ENCODE measurements at regions not wholly inside any gene's neighbourhood (a gene's known extent, or its start where the extent isn't known, plus 50 kb on each side); places are given as distances from the start of the nearest gene placed in this dataset.

GRCh38 chr1:213678348-213678747, 309.4 kb upstream of the PROX1 start:
- Histone ChIP-seq H3K9me3 (replicated peaks; ENCODE audit: low read length) (no peaks in the 10 kb centered on the region), H3K4me1 (ENCODE audit: control insufficient read depth, insufficient read depth, low read length) (no peaks in the 10 kb centered on the region), H3K9ac (ENCODE audit: low read depth, low read length) (no peak overlapping the region), H3K36me3 (ENCODE audit: insufficient read depth, low read length) (no peaks in the 10 kb centered on the region), H3K27me3 (ENCODE audit: control insufficient read depth, insufficient read depth, low read length) (no peaks in the 10 kb centered on the region), H3K4me2 (ENCODE audit: low read length) (no peak overlapping the region), H3K4me3 (ENCODE audit: low read length) (no peak overlapping the region)

- Histone ChIP-seq H3K4me1 (ENCODE audit: control insufficient read depth, insufficient read depth, low read length) (no peaks in the 10 kb centered on the region), H3K27me3 (ENCODE audit: control insufficient read depth, insufficient read depth, low read length) (no peaks in the 10 kb centered on the region), H3K4me2 (ENCODE audit: low read length) (no peak overlapping the region), H3K9ac (ENCODE audit: low read depth, low read length) (no peak overlapping the region), H3K9me3 (replicated peaks; ENCODE audit: low read length) (no peaks in the 10 kb centered on the region), H3K4me3 (ENCODE audit: low read length) (no peak overlapping the region), H3K36me3 (ENCODE audit: insufficient read depth, low read length) (no peaks in the 10 kb centered on the region)
Observed at GRCh38 chr1:213678753-213679152, 309.0 kb upstream of the PROX1 start.

GRCh38 chr1:213679153-213679552, 308.6 kb upstream of the PROX1 start:
- no peak overlapping the region for H3K4me3 ChIP-seq (ENCODE audit: low read length)
- H3K4me1 ChIP-seq (ENCODE audit: control insufficient read depth, insufficient read depth, low read length) = no peaks in the 10 kb centered on the region
- no peaks in the 10 kb centered on the region for H3K36me3 ChIP-seq (ENCODE audit: insufficient read depth, low read length)
- no peak overlapping the region for H3K4me2 ChIP-seq (ENCODE audit: low read length)
- no peaks in the 10 kb centered on the region for H3K9me3 ChIP-seq (replicated peaks; ENCODE audit: low read length)
- no peak overlapping the region for H3K9ac ChIP-seq (ENCODE audit: low read depth, low read length)
- no peaks in the 10 kb centered on the region for H3K27me3 ChIP-seq (ENCODE audit: control insufficient read depth, insufficient read depth, low read length)

- H3K4me1 ChIP-seq (ENCODE audit: control insufficient read depth, insufficient read depth, low read length) = no peaks in the 10 kb centered on the region
- no peaks in the 10 kb centered on the region for H3K36me3 ChIP-seq (ENCODE audit: insufficient read depth, low read length)
- H3K9me3 ChIP-seq (replicated peaks; ENCODE audit: low read length) = no peaks in the 10 kb centered on the region
- H3K4me3 ChIP-seq (ENCODE audit: low read length) = no peak overlapping the region
- H3K9ac ChIP-seq (ENCODE audit: low read depth, low read length) = no peak overlapping the region
- H3K27me3 ChIP-seq (ENCODE audit: control insufficient read depth, insufficient read depth, low read length) = no peaks in the 10 kb centered on the region
- H3K4me2 ChIP-seq (ENCODE audit: low read length) = no peak overlapping the region
Observed at GRCh38 chr1:213680677-213681325, 307.0 kb upstream of the PROX1 start.

DNA sequence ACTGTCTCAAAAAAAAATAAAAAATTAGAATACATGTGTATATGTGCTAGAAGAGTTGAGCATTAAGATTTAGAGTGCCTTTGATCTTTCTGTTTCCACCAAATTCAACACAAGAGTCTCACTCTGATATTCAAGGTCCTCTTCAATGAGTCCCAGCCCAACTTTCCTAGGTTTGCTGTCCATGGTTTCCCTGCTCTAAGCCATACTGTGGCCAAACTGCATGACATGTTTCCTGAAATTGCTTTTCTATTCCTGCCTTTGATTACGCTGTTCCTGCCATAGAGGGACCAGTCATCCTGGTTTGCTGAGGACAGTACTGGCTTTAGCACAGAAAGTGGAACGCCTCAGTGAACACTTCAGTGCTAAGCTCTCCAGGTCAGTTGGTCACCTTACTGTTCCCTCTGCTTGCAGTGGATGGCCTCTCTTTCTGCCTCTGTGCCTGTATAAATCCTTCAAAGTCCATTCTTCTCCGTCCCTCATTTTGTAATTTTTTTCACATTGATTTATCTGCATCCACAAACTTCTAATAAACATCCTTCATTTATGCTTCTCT, 305.9 kb upstream of the PROX1 start:
- Histone ChIP-seq H3K27me3 (ENCODE audit: control insufficient read depth, insufficient read depth, low read length) (no peaks in the 10 kb centered on the region), H3K9ac (ENCODE audit: low read depth, low read length) (no peak overlapping the region), H3K4me1 (ENCODE audit: control insufficient read depth, insufficient read depth, low read length) (no peaks in the 10 kb centered on the region), H3K4me2 (ENCODE audit: low read length) (no peak overlapping the region), H3K9me3 (replicated peaks; ENCODE audit: low read length) (no peaks in the 10 kb centered on the region), H3K36me3 (ENCODE audit: insufficient read depth, low read length) (no peaks in the 10 kb centered on the region), H3K4me3 (ENCODE audit: low read length) (no peak overlapping the region)

GRCh38 chr1:213683529-213683928, 304.2 kb upstream of the PROX1 start:
- Histone ChIP-seq H3K4me3 (ENCODE audit: low read length) (no peak overlapping the region), H3K27me3 (ENCODE audit: control insufficient read depth, insufficient read depth, low read length) (no peaks in the 10 kb centered on the region), H3K9me3 (replicated peaks; ENCODE audit: low read length) (no peaks in the 10 kb centered on the region), H3K36me3 (ENCODE audit: insufficient read depth, low read length) (no peaks in the 10 kb centered on the region), H3K9ac (ENCODE audit: low read depth, low read length) (no peak overlapping the region), H3K4me1 (ENCODE audit: control insufficient read depth, insufficient read depth, low read length) (no peaks in the 10 kb centered on the region), H3K4me2 (ENCODE audit: low read length) (no peak overlapping the region)

GRCh38 chr1:213684454-213684853, 303.3 kb upstream of the PROX1 start:
- Histone ChIP-seq H3K4me3 (ENCODE audit: low read length) (no peak overlapping the region), H3K9me3 (replicated peaks; ENCODE audit: low read length) (no peaks in the 10 kb centered on the region), H3K9ac (ENCODE audit: low read depth, low read length) (no peak overlapping the region), H3K4me1 (ENCODE audit: control insufficient read depth, insufficient read depth, low read length) (no peaks in the 10 kb centered on the region), H3K4me2 (ENCODE audit: low read length) (no peak overlapping the region), H3K36me3 (ENCODE audit: insufficient read depth, low read length) (no peaks in the 10 kb centered on the region), H3K27me3 (ENCODE audit: control insufficient read depth, insufficient read depth, low read length) (no peaks in the 10 kb centered on the region)

DNA sequence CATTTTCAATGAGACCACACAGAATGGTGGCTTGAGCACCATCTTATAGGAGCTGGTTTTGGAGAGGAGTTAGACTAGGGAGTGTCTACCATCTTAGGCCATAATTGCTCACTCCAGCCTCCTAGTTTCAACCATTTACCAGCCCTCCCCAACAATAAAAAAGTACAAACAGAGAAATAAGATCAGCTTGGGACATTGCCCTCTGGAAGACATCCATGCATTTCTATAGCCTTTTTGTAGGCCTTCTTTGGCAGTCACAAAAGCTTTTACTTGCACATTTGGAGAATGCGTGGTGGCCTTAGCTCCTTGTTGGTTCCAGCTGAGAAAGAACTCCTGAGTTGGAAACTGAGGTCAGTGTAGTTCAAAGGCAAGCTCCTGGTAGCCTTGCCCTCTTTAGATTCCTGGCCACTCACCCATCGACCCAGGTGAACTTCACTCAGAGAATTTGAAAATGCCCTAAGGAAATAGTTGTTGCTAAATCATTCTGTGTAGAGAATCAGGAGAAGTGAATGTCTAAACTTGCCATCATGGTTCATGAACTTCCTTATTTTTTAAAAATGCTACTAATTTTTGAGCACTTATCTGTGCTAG, 301.7 kb upstream of the PROX1 start:
- Histone ChIP-seq H3K36me3 (ENCODE audit: insufficient read depth, low read length) (no peaks in the 10 kb centered on the region), H3K27me3 (ENCODE audit: control insufficient read depth, insufficient read depth, low read length) (no peaks in the 10 kb centered on the region), H3K4me1 (ENCODE audit: control insufficient read depth, insufficient read depth, low read length) (no peaks in the 10 kb centered on the region), H3K9ac (ENCODE audit: low read depth, low read length) (no peak overlapping the region), H3K9me3 (replicated peaks; ENCODE audit: low read length) (no peaks in the 10 kb centered on the region), H3K4me2 (ENCODE audit: low read length) (no peak overlapping the region), H3K4me3 (ENCODE audit: low read length) (no peak overlapping the region)

- Histone ChIP-seq H3K9ac (ENCODE audit: low read depth, low read length) (no peak overlapping the region), H3K9me3 (replicated peaks; ENCODE audit: low read length) (no peaks in the 10 kb centered on the region), H3K27me3 (ENCODE audit: control insufficient read depth, insufficient read depth, low read length) (no peaks in the 10 kb centered on the region), H3K4me1 (ENCODE audit: control insufficient read depth, insufficient read depth, low read length) (no peaks in the 10 kb centered on the region), H3K36me3 (ENCODE audit: insufficient read depth, low read length) (no peaks in the 10 kb centered on the region), H3K4me2 (ENCODE audit: low read length) (no peak overlapping the region), H3K4me3 (ENCODE audit: low read length) (no peak overlapping the region)
Observed at GRCh38 chr1:213686983-213687382, 300.8 kb upstream of the PROX1 start.

- Histone ChIP-seq H3K27me3 (ENCODE audit: control insufficient read depth, insufficient read depth, low read length) (no peaks in the 10 kb centered on the region), H3K36me3 (ENCODE audit: insufficient read depth, low read length) (no peaks in the 10 kb centered on the region), H3K4me2 (ENCODE audit: low read length) (no peak overlapping the region), H3K4me3 (ENCODE audit: low read length) (no peak overlapping the region), H3K4me1 (ENCODE audit: control insufficient read depth, insufficient read depth, low read length) (no peaks in the 10 kb centered on the region), H3K9ac (ENCODE audit: low read depth, low read length) (no peak overlapping the region), H3K9me3 (replicated peaks; ENCODE audit: low read length) (no peaks in the 10 kb centered on the region)
Observed at GRCh38 chr1:213687832-213688231, 299.9 kb upstream of the PROX1 start.

- Histone ChIP-seq H3K9ac (ENCODE audit: low read depth, low read length) (no peak overlapping the region), H3K36me3 (ENCODE audit: insufficient read depth, low read length) (no peaks in the 10 kb centered on the region), H3K27me3 (ENCODE audit: control insufficient read depth, insufficient read depth, low read length) (no peaks in the 10 kb centered on the region), H3K4me1 (ENCODE audit: control insufficient read depth, insufficient read depth, low read length) (no peaks in the 10 kb centered on the region), H3K4me3 (ENCODE audit: low read length) (no peak overlapping the region), H3K4me2 (ENCODE audit: low read length) (no peak overlapping the region), H3K9me3 (replicated peaks; ENCODE audit: low read length) (no peaks in the 10 kb centered on the region)
Observed at GRCh38 chr1:213688655-213689054, 299.1 kb upstream of the PROX1 start.

GRCh38 chr1:213689260-213689659, 298.5 kb upstream of the PROX1 start:
- no peak overlapping the region for H3K4me2 ChIP-seq (ENCODE audit: low read length)
- H3K36me3 ChIP-seq (ENCODE audit: insufficient read depth, low read length) = no peaks in the 10 kb centered on the region
- H3K4me1 ChIP-seq (ENCODE audit: control insufficient read depth, insufficient read depth, low read length) = no peaks in the 10 kb centered on the region
- no peaks in the 10 kb centered on the region for H3K27me3 ChIP-seq (ENCODE audit: control insufficient read depth, insufficient read depth, low read length)
- no peaks in the 10 kb centered on the region for H3K9me3 ChIP-seq (replicated peaks; ENCODE audit: low read length)
- no peak overlapping the region for H3K9ac ChIP-seq (ENCODE audit: low read depth, low read length)
- H3K4me3 ChIP-seq (ENCODE audit: low read length) = no peak overlapping the region
